ENCODE measurements at regions not wholly inside any gene's neighbourhood (a gene's known extent, or its start where the extent isn't known, plus 50 kb on each side); places are given as distances from the start of the nearest gene placed in this dataset.
"Not testable (repeated sequence)": the region's sequence is repeated elsewhere in the genome, so short reads cannot be mapped to it uniquely, and the experiment has no call there.

GRCh38 chr3:20250786-20251185, 64.8 kb upstream of the SGO1 start:
- H3K4me3 Mint-ChIP-seq: no peak overlapping the region
- peaks cover 0 to 14% of the 10 kb centered on the region in 2 donors for H3K9me3 Mint-ChIP-seq
- no peak for ATAC-seq
- H3K27me3 Mint-ChIP-seq: no peaks in the 10 kb centered on the region
- no peaks in the 10 kb centered on the region for H3K4me1 Mint-ChIP-seq
- no peak for DNase-seq
- H3K27ac Mint-ChIP-seq: no peak overlapping the region

DNA sequence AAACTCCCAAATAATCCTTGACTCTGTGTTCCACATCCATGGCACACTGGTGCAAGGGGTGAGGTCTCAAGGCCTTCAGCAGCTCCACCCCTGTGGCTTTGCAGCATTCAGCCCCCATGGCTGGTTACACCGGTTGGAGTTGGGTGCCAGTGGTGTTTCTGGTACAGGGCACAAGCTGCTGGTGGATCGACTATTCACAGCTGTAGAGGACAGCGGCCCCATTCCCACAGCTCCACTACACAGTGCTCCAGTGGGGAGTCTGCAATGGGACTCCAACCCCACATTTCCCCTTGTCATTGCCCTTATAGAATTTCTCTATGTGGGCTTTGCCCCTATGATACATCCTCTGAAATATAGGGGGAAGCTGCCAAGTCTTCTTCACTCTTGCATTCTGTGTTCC, 64.3 kb upstream of the SGO1 start:
- Mint-ChIP-seq H3K4me1 (no peaks in the 10 kb centered on the region), H3K27me3 (no peaks in the 10 kb centered on the region), H3K4me3 (no peak overlapping the region), H3K27ac (no peak overlapping the region), H3K9me3 (peaks cover 0 to 14% of the 10 kb centered on the region in 2 donors)
- no peak for ATAC-seq
- no peak for DNase-seq

DNA sequence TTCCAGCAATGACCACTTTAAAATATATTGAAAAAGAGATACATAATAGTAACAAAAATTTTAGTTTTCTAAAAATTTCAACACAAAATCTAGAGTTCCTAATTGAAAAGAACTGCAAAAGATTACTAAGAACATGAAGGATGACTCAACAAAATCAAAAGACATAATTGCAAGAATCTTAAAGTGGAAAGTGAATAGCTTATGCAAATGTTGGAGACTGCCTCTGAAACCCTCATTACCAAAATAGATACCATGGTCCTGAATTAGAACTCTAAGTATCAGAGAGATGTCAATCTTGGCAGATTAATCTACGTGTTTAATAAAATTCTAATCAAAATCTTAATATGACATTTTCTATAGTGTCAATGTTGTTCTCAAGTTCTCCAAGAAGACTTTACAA, 60.7 kb upstream of the SGO1 start:
- Mint-ChIP-seq H3K4me1 (no peaks in the 10 kb centered on the region), H3K4me3 (no peak overlapping the region), H3K27me3 (no peaks in the 10 kb centered on the region), H3K27ac (no peak overlapping the region), H3K9me3 (peaks cover 14 to 33% of the 10 kb centered on the region in 2 donors)
- ATAC-seq (no peak), DNase-seq (no peak)

DNA sequence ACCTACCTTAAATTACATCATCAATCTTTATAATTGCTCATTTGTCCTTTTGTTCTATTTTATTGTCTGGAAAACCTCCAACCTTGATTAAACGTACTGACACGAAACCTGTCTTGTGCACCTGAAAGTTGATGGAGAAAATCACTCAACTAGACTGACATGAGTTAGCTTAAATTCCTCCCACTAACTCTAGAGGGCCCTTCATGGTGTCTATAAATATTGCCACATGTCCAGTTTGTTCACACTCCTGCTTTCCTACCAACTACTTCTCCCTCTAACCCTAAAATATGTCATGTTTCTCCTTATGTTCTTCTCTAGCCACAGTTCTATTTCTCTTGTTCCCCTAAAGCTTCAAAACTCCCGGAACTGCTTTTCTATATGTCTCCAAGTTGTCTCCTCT, 59.8 kb upstream of the SGO1 start:
- DNase-seq: no peak
- Mint-ChIP-seq H3K4me1 (no peaks in the 10 kb centered on the region), H3K9me3 (peaks cover 14 to 34% of the 10 kb centered on the region in 2 donors), H3K27ac (no peak overlapping the region), H3K4me3 (no peak overlapping the region), H3K27me3 (no peaks in the 10 kb centered on the region)
- no peak for ATAC-seq

- Mint-ChIP-seq H3K27ac (no peak overlapping the region), H3K9me3 (peaks cover 18 to 24% of the 10 kb centered on the region in 2 donors), H3K27me3 (no peaks in the 10 kb centered on the region), H3K4me3 (no peak overlapping the region), H3K4me1 (no peaks in the 10 kb centered on the region)
- ATAC-seq (no peak), DNase-seq (no peak)
These were observed 54.3 kb upstream of the SGO1 start for GRCh38 chr3:20240154-20240883.

DNA sequence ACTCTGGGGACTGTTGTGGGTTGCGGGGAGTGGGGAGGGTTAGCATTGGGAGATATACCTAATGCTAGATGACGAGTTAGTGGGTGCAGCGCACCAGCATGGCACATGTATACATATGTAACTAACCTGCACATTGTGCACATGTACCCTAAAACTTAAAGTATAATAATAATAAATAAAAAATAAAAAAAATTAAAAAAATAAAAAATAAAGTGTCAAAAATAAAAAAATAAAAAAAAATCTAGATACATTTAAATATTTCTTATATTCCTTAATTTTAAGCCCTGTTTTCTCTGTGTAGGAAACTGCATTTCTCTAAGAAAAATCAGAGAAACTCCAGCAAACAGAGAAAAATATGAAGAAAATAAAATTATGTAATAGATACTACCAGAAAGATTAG, 52.2 kb upstream of the SGO1 start:
- not testable (repeated sequence) for DNase-seq, ATAC-seq, H3K27me3 Mint-ChIP-seq, H3K27ac Mint-ChIP-seq, H3K4me1 Mint-ChIP-seq, H3K4me3 Mint-ChIP-seq
- H3K9me3 Mint-ChIP-seq: peaks cover 11 to 14% of the 10 kb centered on the region in 2 donors

GRCh38 chr3:20236603-20237002, 50.6 kb upstream of the SGO1 start:
- no peak for DNase-seq
- H3K27ac Mint-ChIP-seq: no peak overlapping the region
- H3K4me1 Mint-ChIP-seq: no peaks in the 10 kb centered on the region
- H3K4me3 Mint-ChIP-seq: no peak overlapping the region
- H3K9me3 Mint-ChIP-seq: peaks cover under 1 to 4% of the 10 kb centered on the region in 2 donors
- H3K27me3 Mint-ChIP-seq: no peaks in the 10 kb centered on the region
- ATAC-seq: no peak

Measured in stimulated activated naive CD8-positive, alpha-beta T cell treated with anti-CD3 and anti-CD28 coated beads, Interleukin-15, amount 100 ng/mL, for 72 hours (primary cell).